A549 (cell line): ENCODE measurements at regions not wholly inside any gene's neighbourhood (a gene's known extent, or its start where the extent isn't known, plus 50 kb on each side); places are given as distances from the start of the nearest gene placed in this dataset.

Source experiments
- ATAC-seq, 2 experiments: fragments of 200-7000 bp in 1 of 2; fragments of >200 bp in 1 of 2; cut with Nextera tagmentation in 1 of 2; cut with Tn5 transposase in 1 of 2; 3 replicates each; pipeline versions ENCODE4 v1.8.0 to v1.9.1; 2018 to 2020; ENCODE audit warnings: mild to moderate bottlenecking in 1 of 2, moderate library complexity in 1 of 2
- CTCF ChIA-PET: fragments of 300-600 bp; sonication (Branson Sonifier 250); formaldehyde crosslinking; extraction: SDS; loops from one replicate; lab custom pipeline; 2021; ENCODE audit warnings: antibody characterized with exemption, inconsistent platforms; lab: Yijun Ruan, JAX
- POLR2A ChIA-PET: fragments of 350-600 bp; formaldehyde crosslinking; extraction: SDS; loops from one replicate; lab custom pipeline; 2021; ENCODE audit warnings: antibody characterized with exemption, inconsistent platforms; lab: Yijun Ruan, JAX
- DNase-seq, 2 experiments: peaks; one replicate each; pipeline versions ENCODE4 v3.0.0 to v3.0.0-alpha.2; 2011 to 2016; ENCODE audit warnings: low read depth in 1 of 2, low spot score in 1 of 2
- FAIRE-seq: peaks from 2 replicates; lab custom pipeline; 2011; peaks lifted over from hg19 to GRCh38; lab: Jason Lieb, UNC
- H3K27ac ChIP-seq, 2 experiments: fragments of >200 bp; sonication (Bioruptor Twin); formaldehyde crosslinking; 3 replicates each; pipeline ENCODE4 v1.5.1; 2016 to 2017
- H3K4me1 ChIP-seq: fragments of >200 bp; sonication (Bioruptor Twin); formaldehyde crosslinking; 3 replicates; pipeline ENCODE4 v1.6.1; 2016
- H3K4me2 ChIP-seq: fragments of >200 bp; sonication (Bioruptor Twin); formaldehyde crosslinking; 3 replicates; pipeline ENCODE4 v1.6.1; 2016
- H3K4me3 ChIP-seq: fragments of >200 bp; sonication (Bioruptor Twin); formaldehyde crosslinking; 3 replicates; pipeline ENCODE4 v1.5.1; 2016
- H3K9me3 ChIP-seq: fragments of >200 bp; sonication (Bioruptor Twin); formaldehyde crosslinking; 3 replicates; pipeline ENCODE4 v1.6.1; 2016
- BCL3 ChIP-seq: fragments of >200 bp; sonication (Bioruptor Twin); formaldehyde crosslinking; IDR thresholded peaks from 3 replicates; pipeline ENCODE4 v1.6.1; 2016
- BHLHE40 ChIP-seq: IDR thresholded peaks from 2 replicates; pipeline ENCODE4 v1.6.1; 2012; ENCODE audit warnings: low read depth, low read length, inconsistent platforms
- CBX8 ChIP-seq: fragments of 200-600 bp; sonication (generic); IDR thresholded peaks from 2 replicates; pipeline ENCODE4 v1.6.1; 2016
- CHD4 ChIP-seq: fragments of 200-600 bp; sonication (generic); IDR thresholded peaks from 2 replicates; pipeline ENCODE4 v1.6.1; 2016; ENCODE audit warnings: antibody characterized with exemption, mild to moderate bottlenecking, borderline replicate concordance
- EHMT2 ChIP-seq: fragments of 200-600 bp; sonication (generic); IDR thresholded peaks from 2 replicates; pipeline ENCODE4 v1.6.1; 2016; ENCODE audit warnings: antibody characterized with exemption, low read depth, mild to moderate bottlenecking, moderate library complexity
- ESRRA ChIP-seq: fragments of 150-350 bp; IDR thresholded peaks from 2 replicates; pipeline ENCODE4 v1.6.1; 2014; ENCODE audit warnings: mild to moderate bottlenecking, low read length, borderline replicate concordance
- FOSB ChIP-seq: fragments of 250-450 bp; sonication (Bioruptor Pico); IDR thresholded peaks from 2 replicates; pipeline ENCODE4 v1.5.0; 2020; ENCODE audit warnings: mild to moderate bottlenecking, moderate library complexity
- FOXS1 ChIP-seq: fragments of 250-450 bp; sonication (Bioruptor Pico); IDR thresholded peaks from 2 replicates; pipeline ENCODE4 v1.5.0; 2020; ENCODE audit warnings: mild to moderate bottlenecking, moderate library complexity
- HDAC2 ChIP-seq: fragments of 200-600 bp; sonication (generic); IDR thresholded peaks from 2 replicates; pipeline ENCODE4 v1.6.1; 2016
- HES2 ChIP-seq: fragments of >200 bp; sonication (Bioruptor Twin); formaldehyde crosslinking; IDR thresholded peaks from 2 replicates; pipeline ENCODE4 v1.6.1; 2016
- HOXB13 ChIP-seq: fragments of 250-450 bp; sonication (Bioruptor Pico); IDR thresholded peaks from 2 replicates; pipeline ENCODE4 v1.5.0; 2020; ENCODE audit warnings: low read depth, mild to moderate bottlenecking, moderate library complexity
- HOXB5 ChIP-seq: fragments of 250-450 bp; sonication (Bioruptor Pico); IDR thresholded peaks from 2 replicates; pipeline ENCODE4 v1.5.0; 2020; ENCODE audit warnings: mild to moderate bottlenecking, moderate library complexity
- JUNB ChIP-seq: fragments of >200 bp; sonication (Bioruptor Twin); formaldehyde crosslinking; IDR thresholded peaks from 2 replicates; pipeline ENCODE4 v1.6.1; 2016
- KDM1A ChIP-seq: fragments of 200-600 bp; sonication (generic); IDR thresholded peaks from 2 replicates; pipeline ENCODE4 v1.6.1; 2016; ENCODE audit warnings: low read depth, mild to moderate bottlenecking
- KDM5A ChIP-seq: fragments of 200-600 bp; sonication (generic); IDR thresholded peaks from 2 replicates; pipeline ENCODE4 v1.6.1; 2016; ENCODE audit warnings: antibody characterized with exemption, mild to moderate bottlenecking
- NPAS2 ChIP-seq: fragments of 250-450 bp; sonication (Bioruptor Pico); IDR thresholded peaks from 2 replicates; pipeline ENCODE4 v1.8.0; 2022; ENCODE audit warnings: mild to moderate bottlenecking, moderate library complexity, borderline replicate concordance
- PHF8 ChIP-seq: fragments of 200-600 bp; sonication (generic); IDR thresholded peaks from 2 replicates; pipeline ENCODE4 v1.6.1; 2016; ENCODE audit warnings: low read depth, mild to moderate bottlenecking, antibody characterized with exemption, moderate library complexity, borderline replicate concordance
- POLR2AphosphoS2 ChIP-seq: conservative IDR thresholded peaks from 2 replicates; pipeline ENCODE4 v1.6.1; 2012; ENCODE audit warnings: low read length, improper control_type of control experiment, inconsistent platforms
- SMC3 ChIP-seq: fragments of >200 bp; sonication (Bioruptor Twin); formaldehyde crosslinking; IDR thresholded peaks from 3 replicates; pipeline ENCODE4 v1.6.1; 2018; ENCODE audit warnings: inconsistent platforms
- SREBF2 ChIP-seq: fragments of 450-650 bp; IDR thresholded peaks from 2 replicates; pipeline ENCODE4 v1.6.1; 2014; ENCODE audit warnings: mild to moderate bottlenecking, moderate library complexity
- TP53 ChIP-seq: fragments of 250-450 bp; sonication (Bioruptor Pico); IDR thresholded peaks from 2 replicates; pipeline ENCODE4 v1.5.0; 2021; ENCODE audit warnings: mild to moderate bottlenecking, moderate library complexity
- ZNF302 ChIP-seq: fragments of 250-450 bp; sonication (Bioruptor Pico); IDR thresholded peaks from 2 replicates; pipeline ENCODE4 v1.9.0; 2021; ENCODE audit warnings: inconsistent platforms, mild to moderate bottlenecking, moderate library complexity
- ZSCAN20 ChIP-seq: fragments of 250-450 bp; sonication (Bioruptor Pico); IDR thresholded peaks from 2 replicates; pipeline ENCODE4 v1.8.0; 2022; ENCODE audit warnings: mild to moderate bottlenecking, moderate library complexity
- WGBS: methylation state at CpG from one replicate; pipeline ENCODE4 v1.1.6; 2017; ENCODE audit errors: missing lambda C conversion rate; 5-methylcytosine and 5-hydroxymethylcytosine counted together
- TF ChIP-seq, protein P1 (sequence below): fragments of >200 bp; sonication (Bioruptor Twin); formaldehyde crosslinking; IDR thresholded peaks from 3 replicates; pipeline ENCODE4 v1.5.1; 2016

DNA sequence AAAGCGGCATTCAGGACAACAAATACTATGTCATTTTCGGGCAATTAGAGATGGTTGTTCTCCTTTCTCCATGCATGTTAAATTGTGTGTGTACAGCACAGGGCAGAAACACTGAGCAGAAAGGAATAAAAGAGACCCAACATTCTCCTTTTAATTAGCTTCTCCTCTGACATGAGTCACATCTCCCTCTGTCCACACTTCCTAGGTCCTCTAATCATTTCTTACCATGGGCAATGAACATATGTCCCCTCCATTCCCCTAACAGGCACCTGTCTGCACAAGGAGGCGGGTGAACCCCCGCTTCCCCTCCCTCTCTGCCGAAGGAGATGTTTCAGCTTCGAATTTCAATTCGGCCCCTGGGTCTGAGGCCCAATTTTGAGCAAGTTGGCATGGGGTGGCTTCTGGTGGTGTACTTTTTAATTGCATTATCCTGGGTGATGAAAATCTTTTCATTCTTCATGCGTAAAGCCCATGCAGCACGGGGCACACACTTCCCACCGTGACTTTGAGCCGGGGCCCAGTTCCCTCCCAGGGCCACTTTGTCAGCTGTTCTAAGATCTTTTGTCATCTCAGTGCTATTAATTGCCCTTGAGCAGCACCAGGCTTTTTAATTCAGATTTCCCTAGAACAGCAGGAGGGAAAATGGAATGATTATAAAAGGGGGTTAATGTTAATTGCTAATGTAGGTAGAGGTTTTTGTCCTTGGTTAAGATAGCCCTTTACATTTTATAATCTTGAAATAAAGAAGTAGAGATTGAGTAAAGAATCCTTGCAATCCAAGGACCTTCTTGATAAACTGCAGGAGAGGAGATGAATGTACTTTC lies 219.5 kb upstream of the NRP1 start:
- Histone ChIP-seq H3K4me2 (no peak overlapping the region), H3K4me1 (peaks cover 4% of the 10 kb centered on the region; the same call in 2 of the 3 replicates), H3K4me3 (no peak overlapping the region), H3K27ac (no peak overlapping the region), H3K9me3 (no peaks in the 10 kb centered on the region)
- no peak for DNase-seq
- POLR2A ChIA-PET = no interaction called here
- WGBS = 84% methylated on average over 11 of the region's 11 CpGs
- TF ChIP-seq HOXB13 (no peak), HOXB5 (CRISPR knock-in tag) (no peak), SREBF2 (no peak), FOSB (CRISPR knock-in tag) (no peak), KDM5A (no peak), ZNF302 (CRISPR knock-in tag) (no peak), CHD4 (no peak), SMC3 (no peak), CBX8 (no peak), ESRRA (no peak), ZSCAN20 (CRISPR knock-in tag) (no peak), POLR2AphosphoS2 (no peak), HES2 (no peak), TP53 (CRISPR knock-in tag) (no peak)
- TF ChIP-seq, protein P1, sequence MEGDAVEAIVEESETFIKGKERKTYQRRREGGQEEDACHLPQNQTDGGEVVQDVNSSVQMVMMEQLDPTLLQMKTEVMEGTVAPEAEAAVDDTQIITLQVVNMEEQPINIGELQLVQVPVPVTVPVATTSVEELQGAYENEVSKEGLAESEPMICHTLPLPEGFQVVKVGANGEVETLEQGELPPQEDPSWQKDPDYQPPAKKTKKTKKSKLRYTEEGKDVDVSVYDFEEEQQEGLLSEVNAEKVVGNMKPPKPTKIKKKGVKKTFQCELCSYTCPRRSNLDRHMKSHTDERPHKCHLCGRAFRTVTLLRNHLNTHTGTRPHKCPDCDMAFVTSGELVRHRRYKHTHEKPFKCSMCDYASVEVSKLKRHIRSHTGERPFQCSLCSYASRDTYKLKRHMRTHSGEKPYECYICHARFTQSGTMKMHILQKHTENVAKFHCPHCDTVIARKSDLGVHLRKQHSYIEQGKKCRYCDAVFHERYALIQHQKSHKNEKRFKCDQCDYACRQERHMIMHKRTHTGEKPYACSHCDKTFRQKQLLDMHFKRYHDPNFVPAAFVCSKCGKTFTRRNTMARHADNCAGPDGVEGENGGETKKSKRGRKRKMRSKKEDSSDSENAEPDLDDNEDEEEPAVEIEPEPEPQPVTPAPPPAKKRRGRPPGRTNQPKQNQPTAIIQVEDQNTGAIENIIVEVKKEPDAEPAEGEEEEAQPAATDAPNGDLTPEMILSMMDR = no peak
- no peak for ATAC-seq
- CTCF ChIA-PET = no interaction called here
- FAIRE-seq = no peak

DNA sequence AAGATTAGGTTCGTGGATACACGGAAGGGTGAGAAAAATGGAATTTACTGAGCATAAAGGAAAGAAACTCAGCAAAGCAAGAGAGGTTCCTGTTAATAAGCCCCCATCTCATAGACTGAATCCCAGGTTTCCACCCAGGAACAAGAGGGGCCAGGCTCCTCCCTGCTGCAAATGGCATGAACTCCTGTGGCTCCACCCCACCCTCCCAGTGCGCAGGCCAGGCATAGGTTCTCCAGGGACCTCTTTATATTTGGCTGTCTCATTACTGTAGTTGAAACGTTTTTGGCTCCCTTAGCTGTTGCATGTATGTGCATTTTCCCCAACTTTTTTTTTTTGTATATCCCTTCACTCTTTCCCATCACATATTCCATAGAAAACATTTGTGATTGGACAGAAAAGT lies 217.8 kb upstream of the NRP1 start:
- ChIA-PET POLR2A (no interaction called here), CTCF (no interaction called here)
- 61% methylated on average over 4 of the region's 4 CpGs for WGBS
- DNase-seq = no peak
- Histone ChIP-seq H3K4me3 (no peak overlapping the region), H3K27ac (no peak overlapping the region), H3K9me3 (no peaks in the 10 kb centered on the region), H3K4me2 (no peak overlapping the region), H3K4me1 (no peaks in the 10 kb centered on the region)
- TF ChIP-seq NPAS2 (no peak), HDAC2 (no peak), KDM1A (no peak), SREBF2 (no peak), BCL3 (no peak), FOXS1 (CRISPR knock-in tag) (no peak), CHD4 (no peak), PHF8 (no peak), JUNB (no peak), EHMT2 (no peak), BHLHE40 (no peak)
- no peak for FAIRE-seq
- no peak for ATAC-seq
